ES-I3 (cell line): ENCODE measurements at regions not wholly inside any gene's neighbourhood (a gene's known extent, or its start where the extent isn't known, plus 50 kb on each side); places are given as distances from the start of the nearest gene placed in this dataset.
A peak's percentile ranks its signal among the peaks of the same experiment; 100 is the strongest.
"Not testable (repeated sequence)": the region's sequence is repeated elsewhere in the genome, so short reads cannot be mapped to it uniquely, and the experiment has no call there.

Experiments used
- H3K36me3 ChIP-seq: 2 replicates; pipeline ENCODE4 v1.6.1; 2013; ENCODE audit warnings: mild to moderate bottlenecking, low read length, control low read depth, moderate library complexity; ENCODE audit not compliant: insufficient read depth
- H3K4me1 ChIP-seq: 2 replicates; pipeline ENCODE4 v1.6.1; 2013; ENCODE audit warnings: mild to moderate bottlenecking, control low read depth, low read length; ENCODE audit not compliant: insufficient read depth
- H3K9ac ChIP-seq: 2 replicates; pipeline ENCODE4 v1.6.1; 2013; ENCODE audit warnings: low read depth, mild to moderate bottlenecking, low read length, moderate library complexity
- H3K9me3 ChIP-seq: 2 replicates; pipeline ENCODE4 v1.6.1; 2013; ENCODE audit warnings: mild to moderate bottlenecking, low read length, moderate library complexity; ENCODE audit not compliant: control insufficient read depth, insufficient read depth

DNA sequence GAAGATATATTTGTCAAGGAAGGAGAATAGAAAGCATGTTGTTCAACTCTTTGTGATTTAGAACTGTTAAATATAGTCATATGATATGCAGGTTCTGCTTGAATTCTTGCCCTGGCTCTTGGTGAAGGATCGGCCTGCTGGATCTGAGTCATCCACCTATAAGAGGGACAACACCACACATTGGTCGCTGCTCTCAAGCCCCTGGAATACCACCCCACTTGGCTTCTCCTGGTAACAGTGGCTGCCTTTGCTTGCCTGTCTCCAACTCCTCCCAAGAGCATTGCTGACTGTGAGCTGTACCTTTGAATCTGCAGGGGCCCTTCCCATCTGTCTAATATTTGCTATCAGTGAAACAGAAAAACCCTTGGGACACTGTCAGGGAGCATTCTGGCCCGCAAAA, 78.9 kb upstream of the DGKG start:
- H3K4me1 ChIP-seq, result no peaks in the 10 kb centered on the region
- no peak overlapping the region for H3K9ac ChIP-seq
- no peaks in the 10 kb centered on the region for H3K36me3 ChIP-seq
- no peaks in the 10 kb centered on the region for H3K9me3 ChIP-seq

- Histone ChIP-seq H3K9me3 (no peaks in the 10 kb centered on the region), H3K4me1 (no peaks in the 10 kb centered on the region), H3K9ac (no peak overlapping the region)
Measured at GRCh38 chr3:186439725-186440124, 77.7 kb upstream of the DGKG start.

GRCh38 chr3:186435332-186435731, 73.3 kb upstream of the DGKG start:
- H3K4me1 ChIP-seq, H3K9me3 ChIP-seq, H3K9ac ChIP-seq, H3K36me3 ChIP-seq: not testable (repeated sequence)

More at GRCh38 chr3:186439725-186440124, 77.7 kb upstream of the DGKG start:
- H3K36me3 ChIP-seq, result no peaks in the 10 kb centered on the region

GRCh38 chr3:186432944-186433732, 71.1 kb upstream of the DGKG start:
- Histone ChIP-seq H3K36me3 (no peaks in the 10 kb centered on the region), H3K9me3 (no peaks in the 10 kb centered on the region), H3K9ac (no peak overlapping the region), H3K4me1 (no peaks in the 10 kb centered on the region)

DNA sequence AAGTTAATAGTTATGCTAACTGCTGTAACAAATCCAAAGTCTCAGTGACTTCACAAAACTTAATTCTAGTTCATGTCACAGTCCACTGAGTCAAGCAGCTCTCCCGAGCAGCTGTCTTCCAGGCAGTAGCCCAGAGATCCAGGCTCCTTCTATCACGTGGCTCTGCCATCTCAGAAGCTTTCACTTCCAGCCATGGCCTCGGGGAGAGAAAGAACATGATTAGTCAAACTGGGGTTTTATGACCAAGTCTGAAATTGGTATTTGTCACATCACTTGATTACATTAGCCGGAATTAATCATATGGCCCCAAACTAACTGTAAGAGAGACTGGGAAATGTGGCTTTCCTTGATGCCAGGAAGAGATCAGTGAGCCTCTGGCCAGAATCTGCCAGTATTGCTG, 70.2 kb upstream of the DGKG start:
- Histone ChIP-seq H3K9ac (no peak overlapping the region), H3K9me3 (no peaks in the 10 kb centered on the region), H3K4me1 (no peaks in the 10 kb centered on the region; the same call in 1 of the 2 replicates), H3K36me3 (no peaks in the 10 kb centered on the region)

- Histone ChIP-seq H3K9me3 (no peaks in the 10 kb centered on the region), H3K9ac (no peak overlapping the region), H3K36me3 (no peaks in the 10 kb centered on the region), H3K4me1 (no peaks in the 10 kb centered on the region; the same call in 1 of the 2 replicates)
Measured at GRCh38 chr3:186427627-186428281, 65.7 kb upstream of the DGKG start.

DNA sequence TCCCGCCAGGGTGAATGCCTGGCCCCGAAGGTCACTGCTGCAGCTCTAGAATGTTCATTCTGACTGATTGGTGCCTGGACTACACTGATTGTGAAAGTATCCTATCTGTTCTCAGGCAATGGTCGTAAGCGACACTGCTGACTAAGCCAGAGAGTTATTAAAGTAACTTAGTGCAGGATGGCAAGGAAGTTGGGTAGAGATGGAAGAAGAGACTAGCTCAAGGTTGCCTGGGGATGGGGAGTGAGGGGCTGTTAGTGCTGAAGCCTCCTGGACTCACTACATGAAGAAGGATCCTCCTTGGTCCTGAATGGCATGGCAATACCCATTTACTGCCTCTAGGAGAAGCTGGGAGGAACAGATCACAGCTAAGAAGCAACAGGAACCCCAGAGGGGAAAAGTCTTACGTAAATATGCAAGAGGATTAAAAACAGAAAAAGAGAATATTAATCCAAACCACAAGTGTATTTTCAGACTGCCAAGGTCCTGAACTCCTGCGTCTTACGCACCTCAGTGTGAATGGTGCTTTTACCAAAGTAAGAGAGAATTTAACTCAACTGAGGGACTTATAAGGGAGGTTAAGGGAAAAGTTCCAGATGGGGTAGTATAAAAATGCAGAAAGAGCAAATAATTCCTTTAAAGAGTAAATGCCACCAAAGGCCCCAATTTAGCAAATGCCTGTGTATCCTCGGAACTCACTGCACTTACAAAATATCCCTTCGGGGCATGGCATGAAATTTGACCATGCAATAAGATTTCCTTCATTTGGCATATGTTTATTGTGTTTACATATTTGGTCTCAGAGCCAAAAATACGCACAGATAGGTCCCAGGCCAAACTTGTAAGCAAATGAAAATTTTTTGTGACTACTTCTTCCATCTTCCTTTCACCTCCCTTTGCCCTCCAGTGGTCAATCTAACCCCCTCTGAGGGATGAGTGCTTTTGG, 64.0 kb upstream of the DGKG start:
- H3K36me3 ChIP-seq, result no peaks in the 10 kb centered on the region
- no peak overlapping the region for H3K9ac ChIP-seq
- no peaks in the 10 kb centered on the region; the same call in 1 of the 2 replicates for H3K4me1 ChIP-seq
- no peaks in the 10 kb centered on the region for H3K9me3 ChIP-seq

GRCh38 chr3:186421946-186422345, 59.9 kb upstream of the DGKG start:
- no peaks in the 10 kb centered on the region for H3K9me3 ChIP-seq
- H3K36me3 ChIP-seq, result no peaks in the 10 kb centered on the region
- no peaks in the 10 kb centered on the region for H3K4me1 ChIP-seq
- no peak overlapping the region for H3K9ac ChIP-seq

DNA sequence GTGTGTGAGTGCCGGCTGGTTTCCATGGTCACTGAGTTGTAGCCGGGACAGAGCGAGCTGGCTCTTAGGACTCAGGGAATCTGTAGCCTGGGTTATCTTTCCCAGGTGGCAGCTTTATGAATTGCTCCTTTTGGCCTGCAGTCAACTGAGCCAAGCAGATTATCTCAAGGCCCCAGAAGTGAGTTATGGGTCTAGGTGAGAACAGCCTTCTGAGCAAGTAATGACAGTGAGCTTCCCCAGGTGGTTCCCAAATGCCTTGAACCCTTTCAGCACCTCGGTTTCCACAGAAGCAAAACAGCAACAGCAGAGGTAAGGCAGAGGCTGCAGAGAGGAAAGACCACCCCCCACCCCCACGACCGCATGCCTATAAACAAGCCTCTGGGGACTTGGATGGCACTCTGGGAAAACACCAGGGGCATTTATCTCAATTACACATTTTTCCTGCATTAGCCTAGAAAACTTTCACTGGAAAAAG, 56.7 kb upstream of the DGKG start:
- H3K4me1 ChIP-seq, result peaks cover 4% of the 10 kb centered on the region; the same call in 1 of the 2 replicates
- no peak overlapping the region for H3K9ac ChIP-seq
- no peaks in the 10 kb centered on the region for H3K9me3 ChIP-seq
- no peaks in the 10 kb centered on the region for H3K36me3 ChIP-seq

- Histone ChIP-seq H3K9me3 (no peaks in the 10 kb centered on the region), H3K4me1 (peaks cover 11% of the 10 kb centered on the region), H3K9ac (no peak overlapping the region)
Measured at GRCh38 chr3:186417791-186418190, 55.8 kb upstream of the DGKG start.

DNA sequence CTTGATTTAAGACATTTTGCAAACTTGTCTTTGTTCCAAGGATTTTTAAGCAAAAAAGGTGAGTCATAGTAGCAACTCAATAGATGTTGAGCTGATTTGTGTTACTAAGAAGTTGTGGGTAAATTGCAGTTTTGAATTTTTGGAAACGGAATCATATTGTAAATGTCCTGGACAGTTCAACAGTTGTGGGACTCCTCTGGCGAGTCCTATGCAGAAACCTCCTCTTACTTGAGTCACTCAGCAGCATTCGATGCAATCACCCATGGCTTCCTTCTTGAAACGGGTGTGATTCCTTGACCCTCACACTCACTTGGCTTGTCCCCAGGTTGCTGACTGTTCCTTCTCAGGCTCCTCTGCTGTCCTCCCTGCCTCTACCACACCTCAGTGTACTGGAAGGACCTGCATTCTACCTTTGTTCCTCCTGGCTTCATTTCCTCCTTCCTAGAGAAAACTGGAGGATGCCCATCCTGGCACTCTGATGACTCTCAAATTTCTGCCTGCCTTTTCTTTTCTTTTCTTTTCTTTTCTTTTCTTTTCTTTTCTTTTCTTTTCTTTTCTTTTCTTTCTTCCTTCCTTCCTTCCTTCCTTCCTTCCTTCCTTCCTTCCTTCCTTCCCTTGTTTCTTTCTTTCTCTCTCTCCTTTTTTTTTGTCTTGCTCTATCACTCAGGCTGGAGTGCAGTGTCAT, 52.8 kb upstream of the DGKG start:
- H3K9me3 ChIP-seq, result no peaks in the 10 kb centered on the region
- peak overlapping the region; percentile 42; the same call in 1 of the 2 replicates for H3K9ac ChIP-seq
- H3K4me1 ChIP-seq, result peaks cover 11% of the 10 kb centered on the region

More at GRCh38 chr3:186417791-186418190, 55.8 kb upstream of the DGKG start:
- no peaks in the 10 kb centered on the region for H3K36me3 ChIP-seq

GRCh38 chr3:186413615-186414415, 51.8 kb upstream of the DGKG start:
- peaks cover 11% of the 10 kb centered on the region for H3K4me1 ChIP-seq
- H3K36me3 ChIP-seq, result no peaks in the 10 kb centered on the region
- H3K9me3 ChIP-seq, result no peaks in the 10 kb centered on the region
- H3K9ac ChIP-seq, result peak overlapping the region; percentile 42

More for the DNA sequence above, 52.8 kb upstream of the DGKG start:
- no peaks in the 10 kb centered on the region for H3K36me3 ChIP-seq

GRCh38 chr3:186411994-186412393, 50.0 kb upstream of the DGKG start:
- H3K4me1 ChIP-seq, result peaks cover 14% of the 10 kb centered on the region

More at GRCh38 chr3:186411994-186412393, 50.0 kb upstream of the DGKG start:
- Histone ChIP-seq H3K9me3 (no peaks in the 10 kb centered on the region), H3K36me3 (no peaks in the 10 kb centered on the region), H3K9ac (no peak overlapping the region)
